Caco-2 (cell line): ENCODE measurements at regions not wholly inside any gene's neighbourhood (a gene's known extent, or its start where the extent isn't known, plus 50 kb on each side); places are given as distances from the start of the nearest gene placed in this dataset.
"Not testable (repeated sequence)": the region's sequence is repeated elsewhere in the genome, so short reads cannot be mapped to it uniquely, and the experiment has no call there.

Experiments
- BruUV-seq: library from RNA; stranded (reverse); fragments of 400-500 nt; replicated peaks from 2 replicates; lab custom pipeline; 2021; lab: Mats Ljungman, UMichigan
- CTCF ChIA-PET: fragments of 300-600 bp; sonication (Branson Sonifier 250); formaldehyde crosslinking; loops from one replicate; lab custom pipeline; 2022; ENCODE audit warnings: antibody characterized with exemption; lab: Charles Lee
- POLR2A ChIA-PET: fragments of 300-600 bp; sonication (Branson Sonifier 250); formaldehyde crosslinking; loops from one replicate; lab custom pipeline; 2022; ENCODE audit warnings: antibody characterized with exemption; lab: Charles Lee
- DNase-seq, 2 experiments: peaks; one replicate each; pipeline versions ENCODE4 v3.0.0 to v3.0.0-alpha.2; 2020 to 2022
- H3K27me3 ChIP-seq: replicated peaks from 2 replicates; pipeline ENCODE4 v1.6.0; 2011; ENCODE audit warnings: low read length; ENCODE audit not compliant: control insufficient read depth, insufficient read depth
- H3K36me3 ChIP-seq: 2 replicates; pipeline ENCODE4 v1.5.1; 2011; ENCODE audit warnings: low read length; ENCODE audit not compliant: control insufficient read depth, insufficient read depth
- H3K4me1 ChIP-seq: fragments of 250-450 bp; sonication (Bioruptor Pico); 2 replicates; pipeline ENCODE4 v1.5.1; 2020; ENCODE audit warnings: mild to moderate bottlenecking
- H3K4me3 ChIP-seq: 2 replicates; pipeline ENCODE4 v1.5.1; 2011; ENCODE audit warnings: low read depth, mild to moderate bottlenecking, control low read depth, low read length
- H3K9me3 ChIP-seq: fragments of 250-450 bp; sonication (Bioruptor Pico); 2 replicates; pipeline ENCODE4 v1.5.1; 2020; ENCODE audit warnings: mild to moderate bottlenecking, moderate library complexity
- H3K27ac Mint-ChIP-seq: one replicate; pipeline ENCODE4 v1.8.0; 2022; ENCODE audit warnings: mixed read lengths; ENCODE audit not compliant: unreplicated experiment
- H3K27me3 Mint-ChIP-seq: one replicate; pipeline ENCODE4 v1.8.0; 2022; ENCODE audit warnings: mixed read lengths; ENCODE audit not compliant: insufficient read depth, unreplicated experiment
- H3K36me3 Mint-ChIP-seq: one replicate; pipeline ENCODE4 v1.8.0; 2022; ENCODE audit warnings: mild to moderate bottlenecking, mixed read lengths; ENCODE audit not compliant: insufficient read depth, unreplicated experiment
- H3K4me1 Mint-ChIP-seq: one replicate; pipeline ENCODE4 v1.8.0; 2022; ENCODE audit warnings: low read depth, mixed read lengths; ENCODE audit not compliant: unreplicated experiment
- H3K4me3 Mint-ChIP-seq: one replicate; pipeline ENCODE4 v1.8.0; 2022; ENCODE audit warnings: mild to moderate bottlenecking, moderate library complexity, mixed read lengths; ENCODE audit not compliant: unreplicated experiment
- H3K9me3 Mint-ChIP-seq: one replicate; pipeline ENCODE4 v1.8.0; 2022; ENCODE audit warnings: mixed read lengths; ENCODE audit not compliant: unreplicated experiment
- CTCF ChIP-seq, 2 experiments: fragments of 200-600 bp in 1 of 2; IDR thresholded peaks; 1 replicate in 1 of 2; 2 replicates in 1 of 2; pipeline versions ENCODE4 v1.5.1 to v1.8.0; 2011 to 2022; ENCODE audit warnings: antibody characterized with exemption in 1 of 2, control low read depth in 1 of 2, inconsistent platforms in 1 of 2, low read depth in 1 of 2, low read length in 1 of 2, mild to moderate bottlenecking in 1 of 2, moderate library complexity in 1 of 2; ENCODE audit not compliant: insufficient read depth in 1 of 2, severe bottlenecking in 1 of 2, unreplicated experiment in 1 of 2
- intact Hi-C: fragments of 100-400 bp; cut with micrococcal nuclease; formaldehyde crosslinking; loops from one replicate; pipeline ENCODE4 v1.10.0; 2022; ENCODE audit not compliant: unreplicated experiment

DNA sequence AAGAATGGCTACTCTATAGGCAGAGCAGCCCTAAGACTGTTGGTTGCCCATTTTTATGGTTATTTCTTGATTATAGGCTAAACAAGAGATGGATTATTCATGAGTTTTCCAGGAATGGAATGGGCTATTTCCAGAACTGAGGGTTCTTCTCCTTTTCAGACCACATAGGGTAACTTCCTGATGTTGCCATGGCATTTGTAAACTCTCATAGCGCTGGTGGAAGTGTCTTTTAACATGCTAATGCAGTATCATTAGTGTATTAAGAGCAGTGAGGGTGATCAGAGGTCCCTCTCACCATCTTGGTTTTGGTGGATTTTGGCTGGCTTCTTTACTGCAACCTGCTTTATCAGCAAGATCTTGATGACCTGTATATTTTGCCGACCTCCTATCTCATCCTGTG lies 904.6 kb upstream of the FBXO33 start:
- intact Hi-C loops: no loop called here
- no peaks in the 10 kb centered on the region for H3K27me3 ChIP-seq
- no peaks in the 10 kb centered on the region for H3K27me3 Mint-ChIP-seq
- POLR2A ChIA-PET: no interaction called here
- H3K4me1 ChIP-seq: no peaks in the 10 kb centered on the region
- CTCF ChIA-PET: no interaction called here
- TF ChIP-seq CTCF (IDR thresholded peaks at IDR 0.05; ENCODE audit: insufficient read depth in 1 of 2, low read depth in 1 of 2, low read length in 1 of 2, severe bottlenecking in 1 of 2, unreplicated experiment in 1 of 2): no peak
- no peaks in the 10 kb centered on the region for H3K36me3 ChIP-seq
- H3K9me3 ChIP-seq: no peaks in the 10 kb centered on the region
- no peaks in the 10 kb centered on the region for H3K36me3 Mint-ChIP-seq
- DNase-seq: no peak
- no peak overlapping the region for H3K4me3 ChIP-seq
- BruUV-seq: no TSS peak
- H3K9me3 Mint-ChIP-seq: no peaks in the 10 kb centered on the region
- H3K4me3 Mint-ChIP-seq: no peak overlapping the region
- H3K27ac Mint-ChIP-seq: no peak overlapping the region
- no peaks in the 10 kb centered on the region for H3K4me1 Mint-ChIP-seq

DNA sequence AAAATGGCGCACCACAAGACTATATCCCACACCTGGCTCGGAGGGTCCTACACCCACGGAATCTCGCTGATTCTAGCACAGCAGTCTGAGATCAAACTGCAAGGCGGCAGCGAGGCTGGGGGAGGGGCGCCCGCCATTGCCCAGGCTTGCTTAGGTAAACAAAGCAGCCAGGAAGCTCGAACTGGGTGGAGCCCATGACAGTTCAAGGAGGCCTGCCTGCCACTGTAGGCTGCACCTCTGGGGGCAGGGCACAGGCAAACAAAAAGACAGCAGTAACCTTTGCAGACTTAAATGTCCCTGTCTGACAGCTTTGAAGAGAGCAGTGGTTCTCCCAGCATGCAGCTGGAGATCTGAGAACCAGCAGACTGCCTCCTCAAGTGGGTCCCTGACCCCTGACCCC lies 894.3 kb upstream of the FBXO33 start:
- H3K4me3 Mint-ChIP-seq: peak overlapping the region; percentile 27
- H3K27me3 ChIP-seq, CTCF ChIA-PET, H3K27ac Mint-ChIP-seq, BruUV-seq, H3K9me3 Mint-ChIP-seq, H3K36me3 Mint-ChIP-seq, H3K9me3 ChIP-seq, H3K4me1 Mint-ChIP-seq, H3K36me3 ChIP-seq, H3K4me1 ChIP-seq, intact Hi-C loops, POLR2A ChIA-PET, H3K27me3 Mint-ChIP-seq: not testable (repeated sequence)
- H3K4me3 ChIP-seq: peak overlapping the region; percentile 19
- peak; percentile 39 to 68 for DNase-seq

- TF ChIP-seq CTCF (IDR thresholded peaks at IDR 0.05; ENCODE audit: insufficient read depth in 1 of 2, low read depth in 1 of 2, low read length in 1 of 2, severe bottlenecking in 1 of 2, unreplicated experiment in 1 of 2): no peak
- Mint-ChIP-seq H3K4me1 (no peaks in the 10 kb centered on the region), H3K27me3 (no peaks in the 10 kb centered on the region), H3K36me3 (no peaks in the 10 kb centered on the region), H3K27ac (no peak overlapping the region), H3K9me3 (peaks cover 9% of the 10 kb centered on the region), H3K4me3 (no peak overlapping the region)
- Histone ChIP-seq H3K9me3 (no peaks in the 10 kb centered on the region), H3K4me1 (no peaks in the 10 kb centered on the region), H3K27me3 (no peaks in the 10 kb centered on the region), H3K4me3 (no peak overlapping the region), H3K36me3 (no peaks in the 10 kb centered on the region)
- ChIA-PET POLR2A (no interaction called here), CTCF (no interaction called here)
- intact Hi-C loops: no loop called here
- no TSS peak for BruUV-seq
- DNase-seq: no peak
Measured at GRCh38 chr14:40318211-40318719, 886.0 kb upstream of the FBXO33 start.

DNA sequence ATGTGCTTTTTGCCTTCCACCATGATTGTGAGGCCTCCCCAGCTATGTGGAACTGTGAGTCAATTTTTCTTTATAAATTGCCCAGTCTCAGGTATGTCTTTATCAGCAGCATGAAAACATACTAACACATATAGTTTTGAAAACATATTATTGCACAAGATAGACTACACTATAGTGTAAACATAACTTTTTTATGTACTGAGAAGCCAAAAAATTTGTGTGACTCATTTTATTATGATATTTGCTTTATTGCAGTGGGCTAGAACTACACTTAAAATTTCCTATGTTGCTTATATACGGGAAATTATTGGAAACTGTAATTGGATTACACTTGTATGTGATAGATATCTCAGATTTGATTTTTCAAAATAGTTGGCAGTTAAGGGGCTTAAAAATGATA lies 885.5 kb upstream of the FBXO33 start:
- Mint-ChIP-seq H3K4me1 (no peaks in the 10 kb centered on the region), H3K4me3 (no peak overlapping the region), H3K27me3 (no peaks in the 10 kb centered on the region), H3K36me3 (no peaks in the 10 kb centered on the region), H3K27ac (no peak overlapping the region), H3K9me3 (peaks cover 9% of the 10 kb centered on the region)
- H3K9me3 ChIP-seq: no peaks in the 10 kb centered on the region
- H3K36me3 ChIP-seq: no peaks in the 10 kb centered on the region
- no peaks in the 10 kb centered on the region for H3K4me1 ChIP-seq
- no peak for TF ChIP-seq CTCF (IDR thresholded peaks at IDR 0.05; ENCODE audit: insufficient read depth in 1 of 2, low read depth in 1 of 2, low read length in 1 of 2, severe bottlenecking in 1 of 2, unreplicated experiment in 1 of 2)
- no TSS peak for BruUV-seq
- no peak for DNase-seq
- intact Hi-C loops: no loop called here
- H3K27me3 ChIP-seq: no peaks in the 10 kb centered on the region
- ChIA-PET POLR2A (no interaction called here), CTCF (no interaction called here)
- H3K4me3 ChIP-seq: no peak overlapping the region
